IMR-90 (cell line): ENCODE measurements at regions not wholly inside any gene's neighbourhood (a gene's known extent, or its start where the extent isn't known, plus 50 kb on each side); places are given as distances from the start of the nearest gene placed in this dataset.

Experiments
- ATAC-seq: fragments of 200-7000 bp; cut with Tn5 transposase; 2 replicates; pipeline ENCODE4 v1.9.1; 2020; ENCODE audit warnings: low read depth, mild to moderate bottlenecking, moderate library complexity
- BruUV-seq: library from RNA; stranded (reverse); fragments of 400-500 nt; replicated peaks from 2 replicates; lab custom pipeline; 2021; lab: Mats Ljungman, UMichigan
- CTCF ChIA-PET: fragments of 300-600 bp; formaldehyde crosslinking; extraction: SDS; loops from one replicate; lab custom pipeline; 2021; ENCODE audit warnings: antibody characterized with exemption; lab: Yijun Ruan, JAX
- POLR2A ChIA-PET: fragments of 300-600 bp; sonication (Branson Sonifier 250); formaldehyde crosslinking; loops from one replicate; lab custom pipeline; 2022; ENCODE audit warnings: antibody characterized with exemption; ENCODE audit not compliant: unreplicated experiment; lab: Charles Lee
- DNase-seq: peaks from one replicate; pipeline ENCODE4 v3.0.0; 2013
- H2AFZ ChIP-seq: replicated peaks from 2 replicates; pipeline ENCODE3; 2013; ENCODE audit warnings: low read length, mild to moderate bottlenecking; ENCODE audit not compliant: poor library complexity
- H2AK5ac ChIP-seq: 2 replicates; pipeline ENCODE4 v1.6.1; 2013; ENCODE audit warnings: low read depth, low read length, inconsistent platforms
- H2AK9ac ChIP-seq: replicated peaks from 2 replicates; pipeline ENCODE3; 2013; ENCODE audit warnings: mild to moderate bottlenecking, low read depth, low read length, moderate library complexity; ENCODE audit not compliant: poor library complexity
- H2BK120ac ChIP-seq: 2 replicates; pipeline ENCODE4 v1.6.1; 2013; ENCODE audit warnings: low read depth, low read length, inconsistent platforms
- H2BK15ac ChIP-seq: 3 replicates; pipeline ENCODE4 v1.6.1; 2013; ENCODE audit warnings: low read depth, low read length, inconsistent platforms
- H2BK20ac ChIP-seq: 2 replicates; pipeline ENCODE4 v1.6.1; 2013; ENCODE audit warnings: low read depth, mild to moderate bottlenecking, inconsistent platforms, low read length, moderate library complexity
- H2BK5ac ChIP-seq: 2 replicates; pipeline ENCODE4 v1.6.1; 2013; ENCODE audit warnings: mild to moderate bottlenecking, low read depth, low read length, inconsistent platforms; ENCODE audit not compliant: poor library complexity, severe bottlenecking
- H3K14ac ChIP-seq: replicated peaks from 2 replicates; pipeline ENCODE4 v1.6.1; 2013; ENCODE audit warnings: low read depth, low read length, inconsistent platforms
- H3K18ac ChIP-seq: 2 replicates; pipeline ENCODE4 v1.6.1; 2013; ENCODE audit warnings: low read depth, low read length, control low read depth
- H3K23ac ChIP-seq: 2 replicates; pipeline ENCODE4 v1.6.1; 2013; ENCODE audit warnings: low read depth, low read length, inconsistent platforms
- H3K27ac ChIP-seq: 2 replicates; pipeline ENCODE4 v1.5.1; 2013; ENCODE audit warnings: mild to moderate bottlenecking, control low read depth, low read length; ENCODE audit not compliant: insufficient read depth
- H3K27me3 ChIP-seq: 2 replicates; pipeline ENCODE4 v1.6.1; 2013; ENCODE audit warnings: low read length; ENCODE audit not compliant: control insufficient read depth, insufficient read depth
- H3K36me3 ChIP-seq: 2 replicates; pipeline ENCODE4 v1.6.1; 2013; ENCODE audit warnings: low read length, mixed read lengths; ENCODE audit not compliant: control insufficient read depth, insufficient read depth
- H3K4ac ChIP-seq: 2 replicates; pipeline ENCODE4 v1.6.1; 2013; ENCODE audit warnings: low read depth, low read length, inconsistent platforms
- H3K4me1 ChIP-seq: 2 replicates; pipeline ENCODE4 v1.6.1; 2013; ENCODE audit warnings: low read length, mixed read lengths; ENCODE audit not compliant: control insufficient read depth, insufficient read depth
- H3K4me2 ChIP-seq: 2 replicates; pipeline ENCODE4 v1.6.1; 2013; ENCODE audit warnings: low read depth, mild to moderate bottlenecking, control low read depth, low read length, moderate library complexity
- H3K4me3 ChIP-seq: 2 replicates; pipeline ENCODE4 v1.5.1; 2013; ENCODE audit warnings: low read depth, mild to moderate bottlenecking, control low read depth, low read length, moderate library complexity; ENCODE audit not compliant: insufficient read depth
- H3K56ac ChIP-seq: 2 replicates; pipeline ENCODE4 v1.6.1; 2013; ENCODE audit warnings: low read length, inconsistent platforms; ENCODE audit not compliant: insufficient read depth; ENCODE audit errors: extremely low read depth
- H3K79me1 ChIP-seq, 2 experiments: 2 replicates each; pipeline ENCODE4 v1.6.1; 2013; ENCODE audit warnings: low read length in 2 of 2, inconsistent platforms in 1 of 2, low read depth in 1 of 2
- H3K9ac ChIP-seq: 2 replicates; pipeline ENCODE4 v1.6.1; 2013; ENCODE audit warnings: low read depth, low read length, control low read depth
- H3K9me1 ChIP-seq: 2 replicates; pipeline ENCODE4 v1.6.1; 2013; ENCODE audit warnings: low read length, inconsistent platforms; ENCODE audit not compliant: insufficient read depth
- H3K9me3 ChIP-seq: 2 replicates; pipeline ENCODE4 v1.6.1; 2013; ENCODE audit warnings: low read length; ENCODE audit not compliant: control insufficient read depth, insufficient read depth
- H4K20me1 ChIP-seq: 2 replicates; pipeline ENCODE4 v1.6.1; 2013; ENCODE audit warnings: low read length, inconsistent platforms; ENCODE audit not compliant: insufficient read depth
- H4K5ac ChIP-seq: 2 replicates; pipeline ENCODE4 v1.6.1; 2013; ENCODE audit warnings: mild to moderate bottlenecking, low read depth, low read length, control low read depth
- H4K8ac ChIP-seq, 2 experiments: 2 replicates each; pipeline ENCODE4 v1.6.1; 2013; ENCODE audit warnings: low read depth in 2 of 2, low read length in 2 of 2, control low read depth in 1 of 2, inconsistent platforms in 1 of 2
- H4K91ac ChIP-seq: 2 replicates; pipeline ENCODE4 v1.6.1; 2013; ENCODE audit warnings: low read depth, low read length, inconsistent platforms; ENCODE audit not compliant: insufficient read depth
- BHLHE40 ChIP-seq: fragments of 150-350 bp; IDR thresholded peaks from 2 replicates; pipeline ENCODE4 v1.6.1; 2016; ENCODE audit warnings: mild to moderate bottlenecking, low read depth, low read length
- CEBPB ChIP-seq: IDR thresholded peaks from 2 replicates; pipeline ENCODE4 v1.6.1; 2012; ENCODE audit warnings: low read depth, low read length, improper control_type of control experiment
- NFE2L2 ChIP-seq: fragments of 150-350 bp; IDR thresholded peaks from 2 replicates; pipeline ENCODE4 v1.6.1; 2016; ENCODE audit warnings: low read depth, mild to moderate bottlenecking, low read length
- RCOR1 ChIP-seq: IDR thresholded peaks from 2 replicates; pipeline ENCODE4 v1.6.1; 2012; ENCODE audit warnings: mild to moderate bottlenecking, low read length, improper control_type of control experiment; ENCODE audit not compliant: insufficient replicate concordance
- WGBS, 2 experiments: methylation state at CpG; one replicate each; pipeline versions ENCODE4 v1.1.5 to v1.1.7; 2013; ENCODE audit warnings: missing lambda C conversion rate in 2 of 2; ENCODE audit not compliant: insufficient read length in 1 of 2; ENCODE audit errors: extremely low coverage in 2 of 2; 5-methylcytosine and 5-hydroxymethylcytosine counted together
- dilution Hi-C: fragments of 300-500 bp; cut with HindIII; formaldehyde crosslinking; loops from one replicate; pipeline ENCODE4 v1.14.3; 2018; ENCODE audit warnings: low sequenced_read_pairs; ENCODE audit not compliant: unreplicated experiment
- in situ Hi-C: fragments of 300-500 bp; cut with MboI; formaldehyde crosslinking; loops from 3 replicates; pipeline ENCODE4 v1.14.3; 2019; ENCODE audit warnings: low sequenced_read_pairs, inconsistent platforms, mixed read lengths
- intact Hi-C: fragments of 100-400 bp; cut with micrococcal nuclease; formaldehyde crosslinking; loops from 2 replicates; pipeline ENCODE4 v1.10.0; 2022

- WGBS, 2 experiments = no CpG with 5 or more reads among the region's 1 CpG
- H2AK5ac ChIP-seq = no peak overlapping the region
- no peaks in the 10 kb centered on the region for H3K9me3 ChIP-seq
- no peak overlapping the region for H3K4ac ChIP-seq
- H2BK120ac ChIP-seq = no peak overlapping the region
- in situ Hi-C loops = no loop called here
- H3K79me1 ChIP-seq = no peaks in the 10 kb centered on the region
- ATAC-seq (no peak), DNase-seq (no peak)
- no peak overlapping the region for H3K14ac ChIP-seq
- dilution Hi-C loops = no loop called here
- BruUV-seq = no TSS peak
- no peak overlapping the region for H3K56ac ChIP-seq
- no peak overlapping the region for H2AK9ac ChIP-seq
- no peak overlapping the region for H2BK20ac ChIP-seq
- no peak overlapping the region for H2BK5ac ChIP-seq
- CTCF ChIA-PET = no interaction called here
- H3K4me2 ChIP-seq = no peak overlapping the region
- TF ChIP-seq CEBPB (no peak), BHLHE40 (no peak), NFE2L2 (no peak), RCOR1 (no peak)
- H3K36me3 ChIP-seq = no peaks in the 10 kb centered on the region
- no peak overlapping the region for H3K27ac ChIP-seq
- H4K8ac ChIP-seq = no peak overlapping the region
- no peak overlapping the region for H2AFZ ChIP-seq
- H3K4me3 ChIP-seq = no peak overlapping the region
- POLR2A ChIA-PET = no interaction called here
- H4K20me1 ChIP-seq = no peaks in the 10 kb centered on the region
- no peaks in the 10 kb centered on the region; the same call in 1 of the 2 replicates for H3K4me1 ChIP-seq
- no peak overlapping the region for H3K9ac ChIP-seq
- no peak overlapping the region for H4K5ac ChIP-seq
- no peak overlapping the region for H4K91ac ChIP-seq
- no peaks in the 10 kb centered on the region for H3K27me3 ChIP-seq
- no peaks in the 10 kb centered on the region for H3K9me1 ChIP-seq
- H3K23ac ChIP-seq = no peak overlapping the region
- intact Hi-C loops = no loop called here
- H3K18ac ChIP-seq = no peak overlapping the region
- H2BK15ac ChIP-seq = no peak overlapping the region
Measured at GRCh38 chr6:84579404-84579803, 185.0 kb downstream of the TBX18 start.
